ENCODE measurements at regions not wholly inside any gene's neighbourhood (a gene's known extent, or its start where the extent isn't known, plus 50 kb on each side); places are given as distances from the start of the nearest gene placed in this dataset.

- DNase-seq, result no peak
- Histone ChIP-seq H3K27me3 (ENCODE audit: low read depth) (peaks cover 27% of the 10 kb centered on the region), H3K27ac (replicated peaks) (peak overlapping the region; percentile 3), H3K4me1 (no peaks in the 10 kb centered on the region), H3K4me3 (no peak overlapping the region), H3K36me3 (no peaks in the 10 kb centered on the region), H3K9me3 (replicated peaks) (no peaks in the 10 kb centered on the region)
- TF ChIP-seq CTCF (IDR thresholded peaks at IDR 0.05; ENCODE audit: borderline replicate concordance), result no peak
- intact Hi-C loops (cut with micrococcal nuclease), result no loop called here
These were observed 133.5 kb upstream of the SLC14A2 start for GRCh38 chr18:45481821-45482220.

- H3K4me3 ChIP-seq, result no peak overlapping the region
- H3K27ac ChIP-seq (replicated peaks), result no peak overlapping the region
- H3K27me3 ChIP-seq (ENCODE audit: low read depth), result peaks cover 28% of the 10 kb centered on the region
- H3K36me3 ChIP-seq, result no peaks in the 10 kb centered on the region
- intact Hi-C loops (cut with micrococcal nuclease), result no loop called here
- H3K9me3 ChIP-seq (replicated peaks), result no peaks in the 10 kb centered on the region
- no peak for DNase-seq
- H3K4me1 ChIP-seq, result no peaks in the 10 kb centered on the region
- no peak for TF ChIP-seq CTCF (IDR thresholded peaks at IDR 0.05; ENCODE audit: borderline replicate concordance)
These were observed 133.0 kb upstream of the SLC14A2 start for GRCh38 chr18:45482286-45482685.

GRCh38 chr18:45487581-45487980 lies 127.7 kb upstream of the SLC14A2 start:
- H3K4me1 ChIP-seq, result no peaks in the 10 kb centered on the region

GRCh38 chr18:45488645-45489044 lies 126.6 kb upstream of the SLC14A2 start:
- Histone ChIP-seq H3K4me3 (no peak overlapping the region), H3K4me1 (no peaks in the 10 kb centered on the region), H3K27me3 (ENCODE audit: low read depth) (peaks cover 6% of the 10 kb centered on the region), H3K9me3 (replicated peaks) (no peaks in the 10 kb centered on the region), H3K27ac (replicated peaks) (no peak overlapping the region), H3K36me3 (no peaks in the 10 kb centered on the region)
- no peak for DNase-seq
- intact Hi-C loops (cut with micrococcal nuclease), result no loop called here
- TF ChIP-seq CTCF (IDR thresholded peaks at IDR 0.05; ENCODE audit: borderline replicate concordance), result no peak

More at GRCh38 chr18:45487581-45487980, 127.7 kb upstream of the SLC14A2 start:
- TF ChIP-seq CTCF (IDR thresholded peaks at IDR 0.05; ENCODE audit: borderline replicate concordance), result no peak
- intact Hi-C loops (cut with micrococcal nuclease), result no loop called here
- Histone ChIP-seq H3K27me3 (ENCODE audit: low read depth) (peaks cover 6% of the 10 kb centered on the region), H3K27ac (replicated peaks) (no peak overlapping the region), H3K4me3 (no peak overlapping the region), H3K36me3 (no peaks in the 10 kb centered on the region), H3K9me3 (replicated peaks) (no peaks in the 10 kb centered on the region)
- no peak for DNase-seq

DNA sequence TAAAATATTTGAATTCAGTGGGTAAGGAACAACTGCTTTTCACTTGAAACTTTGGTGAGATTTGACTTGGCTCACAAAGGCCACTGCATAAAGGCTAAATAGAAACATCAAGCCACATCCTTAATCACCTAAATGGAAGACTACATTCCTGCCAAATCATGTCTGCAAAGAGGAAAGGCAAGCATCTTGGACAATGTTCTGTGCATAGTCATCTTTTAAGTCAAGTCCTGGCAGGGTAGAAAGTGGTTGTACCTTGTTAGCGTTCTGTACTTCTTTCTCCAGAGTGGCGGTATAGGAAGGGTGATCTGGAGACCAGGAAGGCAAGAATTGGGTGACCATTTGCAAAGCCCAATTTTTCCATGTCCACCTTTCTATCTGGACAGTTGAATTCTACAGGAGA lies 121.4 kb upstream of the SLC14A2 start:
- no peaks in the 10 kb centered on the region for H3K4me1 ChIP-seq
- DNase-seq, result no peak
- H3K36me3 ChIP-seq, result no peaks in the 10 kb centered on the region
- no peaks in the 10 kb centered on the region for H3K9me3 ChIP-seq (replicated peaks)
- intact Hi-C loops (cut with micrococcal nuclease), result no loop called here
- H3K27ac ChIP-seq (replicated peaks), result no peak overlapping the region
- TF ChIP-seq CTCF (IDR thresholded peaks at IDR 0.05; ENCODE audit: borderline replicate concordance), result no peak
- peaks cover 13% of the 10 kb centered on the region for H3K27me3 ChIP-seq (ENCODE audit: low read depth)
- H3K4me3 ChIP-seq, result no peak overlapping the region

DNA sequence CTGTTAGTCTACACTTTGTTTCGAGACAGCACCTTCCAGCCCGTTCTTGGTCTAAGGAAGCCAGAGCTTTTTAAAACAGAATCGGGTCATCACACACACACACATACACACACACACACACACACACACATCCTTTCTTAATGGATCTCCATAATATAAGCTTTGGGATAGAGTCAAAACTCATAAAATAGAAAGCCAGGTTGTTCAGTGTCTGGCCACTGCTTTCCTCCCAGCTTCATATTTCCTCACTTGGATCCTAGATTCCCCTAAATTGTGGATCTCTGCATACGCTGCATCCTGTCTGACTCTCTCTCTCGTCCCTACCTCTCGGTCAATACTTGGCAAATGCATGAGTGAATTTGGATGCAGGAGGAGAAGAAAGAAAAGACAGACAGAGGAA lies 120.5 kb upstream of the SLC14A2 start:
- Histone ChIP-seq H3K4me1 (no peaks in the 10 kb centered on the region), H3K36me3 (no peaks in the 10 kb centered on the region), H3K4me3 (no peak overlapping the region), H3K27me3 (ENCODE audit: low read depth) (peaks cover 13% of the 10 kb centered on the region), H3K9me3 (replicated peaks) (no peaks in the 10 kb centered on the region), H3K27ac (replicated peaks) (no peak overlapping the region)
- no peak for TF ChIP-seq CTCF (IDR thresholded peaks at IDR 0.05; ENCODE audit: borderline replicate concordance)
- intact Hi-C loops (cut with micrococcal nuclease), result no loop called here
- DNase-seq, result no peak

All from left ventricle myocardium inferior (tissue), 1 donor.